GM23248 (cell line): ENCODE measurements at regions not wholly inside any gene's neighbourhood (a gene's known extent, or its start where the extent isn't known, plus 50 kb on each side); places are given as distances from the start of the nearest gene placed in this dataset.
"Not testable (repeated sequence)": the region's sequence is repeated elsewhere in the genome, so short reads cannot be mapped to it uniquely, and the experiment has no call there.

Experiments
- DNase-seq: peaks from one replicate; pipeline ENCODE4 v3.0.0-alpha.2; 2015
- H2AFZ ChIP-seq: fragments of 200-600 bp; sonication (generic); 2 replicates; pipeline ENCODE4 v1.6.1; 2016; ENCODE audit warnings: antibody characterized with exemption
- H3F3A ChIP-seq: fragments of 200-600 bp; sonication (generic); 2 replicates; pipeline ENCODE4 v1.6.1; 2016; ENCODE audit warnings: mild to moderate bottlenecking, antibody characterized with exemption, mixed run types; ENCODE audit not compliant: insufficient read depth
- H3K27ac ChIP-seq: fragments of 200-600 bp; sonication (generic); 2 replicates; pipeline ENCODE4 v1.5.1; 2016; ENCODE audit warnings: mild to moderate bottlenecking
- H3K27me3 ChIP-seq: fragments of 200-600 bp; sonication (generic); replicated peaks from 2 replicates; pipeline ENCODE4 v1.6.1; 2016; ENCODE audit warnings: mild to moderate bottlenecking; ENCODE audit not compliant: insufficient read depth
- H3K36me3 ChIP-seq: fragments of 200-600 bp; sonication (generic); 2 replicates; pipeline ENCODE4 v1.6.1; 2016; ENCODE audit warnings: low read depth, mild to moderate bottlenecking
- H3K4me1 ChIP-seq: fragments of 200-600 bp; sonication (generic); 2 replicates; pipeline ENCODE4 v1.6.1; 2016; ENCODE audit warnings: mild to moderate bottlenecking; ENCODE audit not compliant: insufficient read depth
- H3K4me2 ChIP-seq: fragments of 200-600 bp; sonication (generic); one replicate; pipeline ENCODE4 v1.6.1; 2016; ENCODE audit warnings: mild to moderate bottlenecking; ENCODE audit not compliant: unreplicated experiment
- H3K4me3 ChIP-seq: fragments of 200-600 bp; sonication (generic); 2 replicates; pipeline ENCODE4 v1.5.1; 2016; ENCODE audit warnings: mild to moderate bottlenecking
- H3K79me2 ChIP-seq: fragments of 200-600 bp; sonication (generic); 2 replicates; pipeline ENCODE4 v1.6.1; 2016; ENCODE audit warnings: mild to moderate bottlenecking; ENCODE audit not compliant: insufficient read depth
- H3K9ac ChIP-seq: fragments of 200-600 bp; sonication (generic); 2 replicates; pipeline ENCODE4 v1.6.1; 2016; ENCODE audit warnings: mild to moderate bottlenecking
- H3K9me2 ChIP-seq: fragments of 200-600 bp; sonication (generic); 2 replicates; pipeline ENCODE4 v1.6.1; 2016; ENCODE audit warnings: mixed run types, mild to moderate bottlenecking, moderate library complexity; ENCODE audit not compliant: insufficient read depth
- H3K9me3 ChIP-seq: fragments of 200-600 bp; sonication (generic); one replicate; pipeline ENCODE4 v1.6.1; 2017; ENCODE audit warnings: low read depth
- H4K20me1 ChIP-seq: fragments of 200-600 bp; sonication (generic); 2 replicates; pipeline ENCODE4 v1.6.0; 2016; ENCODE audit not compliant: insufficient read depth
- EZH2 ChIP-seq: fragments of 200-600 bp; sonication (generic); IDR thresholded peaks from 2 replicates; pipeline ENCODE4 v1.6.1; 2018; ENCODE audit warnings: antibody characterized with exemption, mild to moderate bottlenecking; ENCODE audit not compliant: insufficient read depth, poor library complexity, severe bottlenecking
- EZH2phosphoT487 ChIP-seq: fragments of 200-600 bp; sonication (generic); IDR thresholded peaks from 2 replicates; pipeline ENCODE4 v1.6.1; 2018; ENCODE audit warnings: antibody characterized with exemption, moderate library complexity, mild to moderate bottlenecking, low read depth; ENCODE audit not compliant: insufficient read depth
- WGBS, 2 experiments: methylation state at CpG; one replicate each; pipeline ENCODE4 v1.1.6; 2015 to 2017; ENCODE audit warnings: low lambda C conversion rate in 2 of 2, low coverage in 1 of 2; ENCODE audit errors: missing lambda C conversion rate in 2 of 2; 5-methylcytosine and 5-hydroxymethylcytosine counted together
- in situ Hi-C: fragments of 300-500 bp; cut with MboI; formaldehyde crosslinking; loops from 2 replicates; pipeline ENCODE4 v1.15.0; 2020

DNA sequence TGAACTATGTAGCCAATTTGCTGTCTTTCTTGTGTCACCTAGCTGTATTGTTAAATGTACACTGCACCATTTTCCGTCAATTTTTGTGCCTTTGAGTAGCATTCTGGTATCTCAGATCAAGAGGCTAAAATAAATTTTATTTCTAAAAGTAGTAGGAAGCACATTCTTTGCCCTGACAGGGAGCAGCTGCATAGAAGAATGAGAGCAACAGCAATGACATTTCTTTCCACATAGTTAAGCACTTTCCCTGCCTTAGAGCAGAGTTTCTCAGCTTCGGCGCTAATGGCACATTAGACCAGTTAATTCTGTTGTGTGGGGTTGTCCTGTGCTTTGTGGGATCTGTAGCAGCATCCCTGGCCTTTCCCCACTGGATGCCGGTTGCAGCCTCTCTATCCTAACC, 173.9 kb downstream of the CHIC2 start:
- Histone ChIP-seq H3K4me3 (no peak overlapping the region), H3K9me2 (no peaks in the 10 kb centered on the region), H3K36me3 (no peaks in the 10 kb centered on the region), H3F3A (no peaks in the 10 kb centered on the region), H3K4me2 (no peak overlapping the region), H3K4me1 (peaks cover 11% of the 10 kb centered on the region), H2AFZ (no peak overlapping the region), H3K27ac (no peak overlapping the region), H3K9me3 (no peaks in the 10 kb centered on the region), H4K20me1 (no peaks in the 10 kb centered on the region), H3K27me3 (no peaks in the 10 kb centered on the region), H3K79me2 (no peaks in the 10 kb centered on the region), H3K9ac (no peak overlapping the region)
- in situ Hi-C loops = no loop called here
- TF ChIP-seq EZH2phosphoT487 = no peak
- no peak for TF ChIP-seq EZH2
- DNase-seq = no peak
- whole genome bisulfite sequencing, 2 experiments = 75 to 77% methylated on average over 4 of the region's 4 CpGs

DNA sequence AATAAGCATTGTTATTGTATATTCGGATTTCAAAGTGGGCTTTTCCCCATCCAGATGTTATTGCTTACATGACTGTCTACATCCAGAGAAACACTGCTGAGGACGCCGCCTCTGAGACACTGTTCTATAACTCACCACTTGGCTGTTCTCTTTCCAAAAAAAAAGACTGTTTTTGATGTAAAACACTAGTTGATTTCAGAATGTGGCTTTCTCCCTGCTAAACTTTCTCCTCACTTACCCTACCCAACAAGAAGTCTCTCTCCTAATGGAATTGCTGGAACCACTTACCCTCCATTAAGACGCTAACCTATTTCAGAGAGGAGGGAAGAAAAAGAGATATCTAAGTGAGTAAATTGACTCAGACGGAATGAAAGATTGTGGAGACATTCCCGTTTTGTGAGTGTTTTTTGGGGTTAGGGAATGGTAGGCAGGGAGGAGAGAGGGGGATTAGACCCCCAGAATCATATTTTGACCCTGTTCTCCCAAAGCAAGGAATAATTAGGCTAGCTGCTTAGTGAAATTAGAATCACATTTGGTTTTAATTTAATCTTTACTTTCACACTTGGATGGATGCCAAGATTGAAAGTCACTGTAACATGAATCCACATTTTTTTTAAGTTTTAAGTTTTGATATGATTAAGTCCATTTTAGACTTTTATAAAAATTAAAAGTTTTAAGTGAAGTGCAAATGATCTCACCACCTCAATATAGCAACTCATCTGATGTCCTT, 174.9 kb downstream of the CHIC2 start:
- H3K4me1 ChIP-seq = peaks cover 11% of the 10 kb centered on the region
- H3K9ac ChIP-seq = no peak overlapping the region
- no peaks in the 10 kb centered on the region for H3K27me3 ChIP-seq
- no peaks in the 10 kb centered on the region for H3K9me3 ChIP-seq
- peak overlapping the region; percentile 33 for H3K4me2 ChIP-seq
- H3K4me3 ChIP-seq = no peak overlapping the region
- TF ChIP-seq EZH2phosphoT487 (no peak), EZH2 (no peak)
- 0 out of 2 replicates have a peak overlapping the region, but pooled peaks have one; percentile 43 for H2AFZ ChIP-seq
- H3F3A ChIP-seq = no peaks in the 10 kb centered on the region
- H4K20me1 ChIP-seq = no peaks in the 10 kb centered on the region
- 30 to 37% methylated on average over 6 of the region's 6 CpGs for WGBS, 2 experiments
- no peaks in the 10 kb centered on the region for H3K9me2 ChIP-seq
- H3K36me3 ChIP-seq = no peaks in the 10 kb centered on the region
- peak; percentile 54 for DNase-seq
- in situ Hi-C loops = no loop called here
- no peaks in the 10 kb centered on the region for H3K79me2 ChIP-seq
- no peak overlapping the region for H3K27ac ChIP-seq

DNA sequence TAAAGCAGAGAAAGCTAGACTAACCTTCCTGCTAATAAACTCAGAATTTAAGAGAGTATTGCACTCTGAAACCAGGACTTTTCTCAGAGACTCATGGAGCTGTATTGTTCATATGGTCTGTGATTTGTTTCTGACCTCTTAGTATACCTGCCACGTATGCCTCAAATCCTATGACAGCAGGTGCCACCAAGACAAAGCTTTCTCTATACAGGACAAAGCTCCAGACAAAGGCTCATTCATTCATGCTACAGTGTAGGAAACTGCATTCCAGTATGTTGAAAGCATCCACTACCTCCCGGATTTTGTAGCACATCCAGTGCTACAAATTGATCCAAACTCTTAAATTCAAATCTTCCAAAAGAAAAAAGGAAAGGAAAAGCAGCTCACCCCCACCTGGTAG, 178.3 kb downstream of the CHIC2 start:
- in situ Hi-C loops = no loop called here
- Histone ChIP-seq H3K9ac (no peak overlapping the region), H3K4me1 (peaks cover 11% of the 10 kb centered on the region), H3K9me3 (no peaks in the 10 kb centered on the region), H2AFZ (no peak overlapping the region), H4K20me1 (no peaks in the 10 kb centered on the region), H3F3A (no peaks in the 10 kb centered on the region), H3K79me2 (no peaks in the 10 kb centered on the region), H3K27me3 (no peaks in the 10 kb centered on the region), H3K27ac (no peak overlapping the region), H3K36me3 (no peaks in the 10 kb centered on the region), H3K4me2 (no peak overlapping the region), H3K4me3 (no peak overlapping the region), H3K9me2 (no peaks in the 10 kb centered on the region)
- DNase-seq = no peak
- 39 to 51% methylated on average over 2 of the region's 2 CpGs for WGBS, 2 experiments
- TF ChIP-seq EZH2phosphoT487 (no peak), EZH2 (no peak)

DNA sequence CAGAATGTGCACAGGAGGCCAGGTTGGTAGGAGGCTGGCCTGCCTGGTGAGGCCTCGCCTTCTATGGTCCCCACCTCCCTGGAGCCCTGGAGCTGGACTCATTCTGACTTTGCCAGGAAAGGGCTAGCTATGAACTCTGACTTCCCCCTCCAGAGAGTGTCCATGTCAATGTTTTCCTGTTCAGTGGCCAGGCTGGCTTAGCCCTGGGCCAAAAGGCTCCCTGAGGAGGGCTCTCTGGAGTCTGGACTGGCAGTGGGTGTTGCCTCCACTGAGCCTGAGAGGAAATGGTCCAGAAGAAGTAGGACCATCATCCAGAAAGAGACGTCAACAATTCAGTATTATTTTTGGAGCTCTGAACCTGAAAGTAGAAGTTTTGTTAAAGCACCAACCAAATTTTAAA, 178.7 kb downstream of the CHIC2 start:
- in situ Hi-C loops = no loop called here
- no peak overlapping the region for H3K4me3 ChIP-seq
- 63 to 67% methylated on average over 2 of the region's 2 CpGs for WGBS, 2 experiments

DNA sequence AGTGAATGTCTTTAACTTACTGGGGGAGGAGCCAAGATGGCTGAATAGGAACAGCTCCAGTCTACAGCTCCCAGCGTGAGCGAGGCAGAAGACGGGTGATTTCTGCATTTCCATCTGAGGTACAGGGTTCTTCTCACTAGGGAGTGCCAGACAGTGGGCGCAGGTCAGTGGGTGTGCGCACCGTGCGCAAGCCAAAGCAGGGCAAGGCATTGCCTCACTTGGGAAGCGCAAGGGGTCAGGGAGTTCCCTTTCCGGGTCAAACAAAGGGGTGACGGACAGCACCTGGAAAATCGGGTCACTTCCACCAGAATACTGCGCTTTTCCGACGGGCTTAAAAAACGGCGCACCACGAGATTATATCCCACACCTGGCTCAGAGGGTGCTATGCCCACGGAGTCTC, 187.3 kb downstream of the CHIC2 start:
- H3F3A ChIP-seq, H3K9ac ChIP-seq, H3K27ac ChIP-seq, H3K4me3 ChIP-seq, H3K36me3 ChIP-seq, DNase-seq, H3K4me2 ChIP-seq, H3K79me2 ChIP-seq, H2AFZ ChIP-seq, H3K9me2 ChIP-seq, H3K27me3 ChIP-seq, H3K9me3 ChIP-seq, H4K20me1 ChIP-seq, in situ Hi-C loops, H3K4me1 ChIP-seq: not testable (repeated sequence)
- WGBS, 2 experiments = 90 to 92% methylated on average over 12 to 18 of the region's 18 CpGs

More for the DNA sequence above, 178.7 kb downstream of the CHIC2 start:
- Histone ChIP-seq H3K27me3 (no peaks in the 10 kb centered on the region), H3K27ac (no peak overlapping the region), H2AFZ (no peak overlapping the region), H3K36me3 (no peaks in the 10 kb centered on the region), H3K79me2 (no peaks in the 10 kb centered on the region), H3K4me2 (no peak overlapping the region), H3F3A (no peaks in the 10 kb centered on the region), H3K4me1 (peaks cover 11% of the 10 kb centered on the region), H4K20me1 (no peaks in the 10 kb centered on the region), H3K9me2 (no peaks in the 10 kb centered on the region), H3K9me3 (no peaks in the 10 kb centered on the region), H3K9ac (no peak overlapping the region)
- TF ChIP-seq EZH2 (no peak), EZH2phosphoT487 (no peak)
- no peak for DNase-seq
